A549 (cell line): ENCODE measurements at regions not wholly inside any gene's neighbourhood (a gene's known extent, or its start where the extent isn't known, plus 50 kb on each side); places are given as distances from the start of the nearest gene placed in this dataset.

Experiments used
- ATAC-seq, 2 experiments: fragments of 200-7000 bp in 1 of 2; fragments of >200 bp in 1 of 2; cut with Nextera tagmentation in 1 of 2; cut with Tn5 transposase in 1 of 2; 3 replicates each; pipeline versions ENCODE4 v1.8.0 to v1.9.1; 2018 to 2020; ENCODE audit warnings: mild to moderate bottlenecking in 1 of 2, moderate library complexity in 1 of 2
- CTCF ChIA-PET: fragments of 300-600 bp; sonication (Branson Sonifier 250); formaldehyde crosslinking; extraction: SDS; loops from one replicate; lab custom pipeline; 2021; ENCODE audit warnings: antibody characterized with exemption, inconsistent platforms; lab: Yijun Ruan, JAX
- POLR2A ChIA-PET: fragments of 350-600 bp; formaldehyde crosslinking; extraction: SDS; loops from one replicate; lab custom pipeline; 2021; ENCODE audit warnings: antibody characterized with exemption, inconsistent platforms; lab: Yijun Ruan, JAX
- DNase-seq, 2 experiments: peaks; one replicate each; pipeline versions ENCODE4 v3.0.0 to v3.0.0-alpha.2; 2011 to 2016; ENCODE audit warnings: low read depth in 1 of 2, low spot score in 1 of 2
- FAIRE-seq: peaks from 2 replicates; lab custom pipeline; 2011; peaks lifted over from hg19 to GRCh38; lab: Jason Lieb, UNC
- H3K27ac ChIP-seq, 2 experiments: fragments of >200 bp; sonication (Bioruptor Twin); formaldehyde crosslinking; 3 replicates each; pipeline ENCODE4 v1.5.1; 2016 to 2017
- H3K4me1 ChIP-seq: fragments of >200 bp; sonication (Bioruptor Twin); formaldehyde crosslinking; 3 replicates; pipeline ENCODE4 v1.6.1; 2016
- H3K4me2 ChIP-seq: fragments of >200 bp; sonication (Bioruptor Twin); formaldehyde crosslinking; 3 replicates; pipeline ENCODE4 v1.6.1; 2016
- H3K4me3 ChIP-seq: fragments of >200 bp; sonication (Bioruptor Twin); formaldehyde crosslinking; 3 replicates; pipeline ENCODE4 v1.5.1; 2016
- H3K9me3 ChIP-seq: fragments of >200 bp; sonication (Bioruptor Twin); formaldehyde crosslinking; 3 replicates; pipeline ENCODE4 v1.6.1; 2016
- CBX2 ChIP-seq: fragments of 200-600 bp; sonication (generic); IDR thresholded peaks from 2 replicates; pipeline ENCODE4 v1.6.1; 2016; ENCODE audit warnings: low read depth, mild to moderate bottlenecking, borderline replicate concordance
- CEBPB ChIP-seq, 2 experiments: fragments of >200 bp in 1 of 2; sonication (Bioruptor Twin) in 1 of 2; formaldehyde crosslinking in 1 of 2; IDR thresholded peaks; 2 replicates each; pipeline ENCODE4 v1.6.1; 2012 to 2016
- CTCF ChIP-seq: fragments of >200 bp; sonication (Bioruptor Twin); formaldehyde crosslinking; IDR thresholded peaks from 3 replicates; pipeline ENCODE4 v1.5.1; 2016
- E2F6 ChIP-seq: IDR thresholded peaks from 2 replicates; pipeline ENCODE4 v1.6.1; 2012; ENCODE audit warnings: low read depth, borderline replicate concordance
- ESRRA ChIP-seq: fragments of 150-350 bp; IDR thresholded peaks from 2 replicates; pipeline ENCODE4 v1.6.1; 2014; ENCODE audit warnings: mild to moderate bottlenecking, low read length, borderline replicate concordance
- FOSL2 ChIP-seq, 2 experiments: fragments of 450-650 bp in 1 of 2; fragments of >200 bp in 1 of 2; sonication (Bioruptor Twin) in 1 of 2; formaldehyde crosslinking; IDR thresholded peaks; 2 replicates each; pipeline versions ENCODE4 v1.5.0 to v1.6.1; 2016 to 2020; ENCODE audit warnings: mild to moderate bottlenecking in 1 of 2, moderate library complexity in 1 of 2
- FOXS1 ChIP-seq: fragments of 250-450 bp; sonication (Bioruptor Pico); IDR thresholded peaks from 2 replicates; pipeline ENCODE4 v1.5.0; 2020; ENCODE audit warnings: mild to moderate bottlenecking, moderate library complexity
- GATA3 ChIP-seq: IDR thresholded peaks from 2 replicates; pipeline ENCODE4 v1.6.1; 2012; ENCODE audit warnings: borderline replicate concordance
- HOXA7 ChIP-seq: fragments of 250-450 bp; sonication (Bioruptor Pico); IDR thresholded peaks from 2 replicates; pipeline ENCODE4 v1.5.0; 2020; ENCODE audit warnings: mild to moderate bottlenecking, moderate library complexity
- HOXB13 ChIP-seq: fragments of 250-450 bp; sonication (Bioruptor Pico); IDR thresholded peaks from 2 replicates; pipeline ENCODE4 v1.5.0; 2020; ENCODE audit warnings: low read depth, mild to moderate bottlenecking, moderate library complexity
- HOXB5 ChIP-seq: fragments of 250-450 bp; sonication (Bioruptor Pico); IDR thresholded peaks from 2 replicates; pipeline ENCODE4 v1.5.0; 2020; ENCODE audit warnings: mild to moderate bottlenecking, moderate library complexity
- MAX ChIP-seq: IDR thresholded peaks from 2 replicates; pipeline ENCODE4 v1.6.1; 2012
- MAZ ChIP-seq: fragments of 150-350 bp; IDR thresholded peaks from 2 replicates; pipeline ENCODE4 v1.6.1; 2014; ENCODE audit warnings: antibody characterized with exemption, low read depth, low read length, borderline replicate concordance
- MYC ChIP-seq: IDR thresholded peaks from 2 replicates; pipeline ENCODE4 v1.6.1; 2012; ENCODE audit warnings: mild to moderate bottlenecking, inconsistent platforms, low read length, improper control_type of control experiment, borderline replicate concordance
- PBX3 ChIP-seq: IDR thresholded peaks from 2 replicates; pipeline ENCODE4 v1.6.1; 2012
- POLR2AphosphoS2 ChIP-seq: conservative IDR thresholded peaks from 2 replicates; pipeline ENCODE4 v1.6.1; 2012; ENCODE audit warnings: low read length, improper control_type of control experiment, inconsistent platforms
- REST ChIP-seq: fragments of 200-600 bp; sonication (generic); IDR thresholded peaks from 2 replicates; pipeline ENCODE4 v1.6.1; 2016; ENCODE audit warnings: antibody characterized with exemption, mild to moderate bottlenecking, moderate library complexity
- RNF2 ChIP-seq: fragments of 200-600 bp; sonication (generic); IDR thresholded peaks from 2 replicates; pipeline ENCODE4 v1.6.1; 2016; ENCODE audit warnings: low read depth, mild to moderate bottlenecking, antibody characterized with exemption, moderate library complexity, borderline replicate concordance
- ZSCAN20 ChIP-seq: fragments of 250-450 bp; sonication (Bioruptor Pico); IDR thresholded peaks from 2 replicates; pipeline ENCODE4 v1.8.0; 2022; ENCODE audit warnings: mild to moderate bottlenecking, moderate library complexity
- WGBS: methylation state at CpG from one replicate; pipeline ENCODE4 v1.1.6; 2017; ENCODE audit errors: missing lambda C conversion rate; 5-methylcytosine and 5-hydroxymethylcytosine counted together

- no peak overlapping the region for H3K4me2 ChIP-seq
- H3K4me3 ChIP-seq = no peak overlapping the region
- no peak for ATAC-seq
- TF ChIP-seq MAX = no peak
- no peak for TF ChIP-seq E2F6
- no peak for TF ChIP-seq ZSCAN20 (CRISPR knock-in tag)
- TF ChIP-seq, all 56 proteins: peak for 0
- Histone ChIP-seq H3K4me1 (no peaks in the 10 kb centered on the region), H3K27ac (no peak overlapping the region), H3K9me3 (no peaks in the 10 kb centered on the region)
- FAIRE-seq = no peak
- CTCF ChIA-PET = interaction anchor here (1.4 kb wide), 1 partner anchor 13 kb away, joined by 3 read pairs; no protein-coding TSS in a partner anchor
- POLR2A ChIA-PET = no interaction called here
- DNase-seq = no peak
- WGBS = 31% methylated on average over 8 of the region's 8 CpGs
Measured at GRCh38 chr5:158300256-158300655, 441.3 kb upstream of the CLINT1 start.

GRCh38 chr5:158297002-158297527, 438.1 kb upstream of the CLINT1 start:
- ChIA-PET POLR2A (no interaction called here), CTCF (no interaction called here)
- TF ChIP-seq CEBPB (IDR thresholded peaks at IDR 0.05) = no peak
- no peak for TF ChIP-seq POLR2AphosphoS2
- TF ChIP-seq FOSL2 (IDR thresholded peaks at IDR 0.05) = no peak
- no peak for TF ChIP-seq FOSL2 (CRISPR knock-in tag; IDR thresholded peaks at IDR 0.05)
- TF ChIP-seq HOXB5 (CRISPR knock-in tag) = no peak
- no peak for TF ChIP-seq HOXA7
- no peak for TF ChIP-seq HOXB13 (CRISPR knock-in tag)
- no peak for TF ChIP-seq CBX2
- TF ChIP-seq GATA3 = no peak
- no peak for TF ChIP-seq MAZ
- TF ChIP-seq E2F6 = no peak
- TF ChIP-seq RNF2 = no peak
- no peak for TF ChIP-seq FOXS1 (CRISPR knock-in tag)
- TF ChIP-seq CTCF = no peak
- TF ChIP-seq PBX3 = no peak
- TF ChIP-seq ESRRA = no peak
- no peak for TF ChIP-seq MYC
- no peak for TF ChIP-seq REST
- FAIRE-seq (no peak), DNase-seq (no peak), ATAC-seq (no peak)
- Histone ChIP-seq H3K27ac (no peak overlapping the region), H3K4me3 (no peak overlapping the region), H3K4me2 (no peak overlapping the region), H3K4me1 (no peaks in the 10 kb centered on the region), H3K9me3 (no peaks in the 10 kb centered on the region)
